Endodermal cell (in vitro differentiated cells): ENCODE measurements at regions not wholly inside any gene's neighbourhood (a gene's known extent, or its start where the extent isn't known, plus 50 kb on each side); places are given as distances from the start of the nearest gene placed in this dataset.

Experiments used
- DNase-seq: peaks from one replicate; pipeline ENCODE4 v3.0.0-alpha.2; 2017
- H3K27ac ChIP-seq: 2 replicates; pipeline ENCODE4 v1.5.1; 2013; ENCODE audit warnings: mild to moderate bottlenecking, low read depth, low read length, moderate library complexity
- H3K27me3 ChIP-seq: 2 replicates; pipeline ENCODE4 v1.6.1; 2013; ENCODE audit warnings: mild to moderate bottlenecking, low read length, moderate library complexity; ENCODE audit not compliant: insufficient read depth, control insufficient read depth, poor library complexity, severe bottlenecking
- H3K36me3 ChIP-seq: 2 replicates; pipeline ENCODE4 v1.7.0; 2013; ENCODE audit warnings: mild to moderate bottlenecking, low read length, moderate library complexity; ENCODE audit not compliant: control insufficient read depth, insufficient read depth
- H3K4me1 ChIP-seq: one replicate; pipeline ENCODE4 v1.7.0; 2013; ENCODE audit warnings: low read length; ENCODE audit not compliant: control insufficient read depth, insufficient read depth
- H3K4me3 ChIP-seq: 2 replicates; pipeline ENCODE4 v1.5.1; 2013; ENCODE audit warnings: mild to moderate bottlenecking, low read length, moderate library complexity
- H3K9ac ChIP-seq: 2 replicates; pipeline ENCODE4 v1.6.1; 2013; ENCODE audit warnings: mild to moderate bottlenecking, low read length, moderate library complexity; ENCODE audit not compliant: poor library complexity, severe bottlenecking; ENCODE audit errors: extremely low read depth
- H3K9me3 ChIP-seq: 2 replicates; pipeline ENCODE4 v1.6.1; 2013; ENCODE audit warnings: mild to moderate bottlenecking, low read length, moderate library complexity; ENCODE audit not compliant: control insufficient read depth
- H3K27ac Mint-ChIP-seq: 2 replicates; pipeline ENCODE4 v1.8.0; 2020; ENCODE audit warnings: mixed read lengths
- H3K27me3 Mint-ChIP-seq: 2 replicates; pipeline ENCODE4 v1.8.0; 2021; ENCODE audit warnings: mild to moderate bottlenecking, mixed read lengths; ENCODE audit not compliant: insufficient read depth
- H3K36me3 Mint-ChIP-seq: 2 replicates; pipeline ENCODE4 v1.8.0; 2020; ENCODE audit warnings: low read depth, mixed read lengths
- H3K4me1 Mint-ChIP-seq: 2 replicates; pipeline ENCODE4 v1.8.0; 2020; ENCODE audit warnings: mixed read lengths
- H3K4me3 Mint-ChIP-seq: 2 replicates; pipeline ENCODE4 v1.8.0; 2020; ENCODE audit warnings: mild to moderate bottlenecking, moderate library complexity, mixed read lengths
- H3K9me3 Mint-ChIP-seq: 2 replicates; pipeline ENCODE4 v1.8.0; 2020; ENCODE audit warnings: mild to moderate bottlenecking, mixed read lengths
- CTCF ChIP-seq: fragments of 200-600 bp; sonication (generic); conservative IDR thresholded peaks from 2 replicates; pipeline ENCODE4 v1.5.0; 2021; ENCODE audit warnings: antibody characterized with exemption, mild to moderate bottlenecking
- WGBS, 2 experiments: methylation state at CpG; one replicate each; pipeline versions ENCODE4 v1.1.5 to v1.1.7; 2013; ENCODE audit warnings: missing lambda C conversion rate in 2 of 2, mixed read lengths in 1 of 2; ENCODE audit not compliant: insufficient coverage in 1 of 2, insufficient read length in 1 of 2; 5-methylcytosine and 5-hydroxymethylcytosine counted together

- peak; percentile 71 for TF ChIP-seq CTCF
- peaks cover 8% of the 10 kb centered on the region for H3K27me3 ChIP-seq
- H3K36me3 ChIP-seq, result no peaks in the 10 kb centered on the region
- H3K27me3 Mint-ChIP-seq, result peaks cover 24% of the 10 kb centered on the region
- peaks cover 11% of the 10 kb centered on the region for H3K4me1 Mint-ChIP-seq
- peaks cover 10% of the 10 kb centered on the region for H3K4me1 ChIP-seq
- H3K9me3 ChIP-seq, result no peaks in the 10 kb centered on the region
- H3K27ac ChIP-seq, result no peak overlapping the region
- H3K27ac Mint-ChIP-seq, result no peak overlapping the region
- H3K4me3 Mint-ChIP-seq, result no peak overlapping the region
- DNase-seq, result peak; percentile 76
- no peak overlapping the region for H3K9ac ChIP-seq
- H3K4me3 ChIP-seq, result no peak overlapping the region
- H3K36me3 Mint-ChIP-seq, result no peaks in the 10 kb centered on the region
- H3K9me3 Mint-ChIP-seq, result no peaks in the 10 kb centered on the region
Observed at GRCh38 chr16:82368041-82368440, 198.0 kb upstream of the MPHOSPH6 start.

GRCh38 chr16:82366462-82366861 is 196.4 kb upstream of the MPHOSPH6 start:
- no peak for DNase-seq
- peaks cover 25% of the 10 kb centered on the region for H3K27me3 Mint-ChIP-seq
- Histone ChIP-seq H3K27me3 (peaks cover 8% of the 10 kb centered on the region), H3K9ac (no peak overlapping the region), H3K4me3 (no peak overlapping the region), H3K27ac (no peak overlapping the region), H3K36me3 (no peaks in the 10 kb centered on the region), H3K9me3 (no peaks in the 10 kb centered on the region), H3K4me1 (peaks cover 10% of the 10 kb centered on the region)
- H3K9me3 Mint-ChIP-seq, result no peaks in the 10 kb centered on the region
- no peak overlapping the region for H3K27ac Mint-ChIP-seq
- no peaks in the 10 kb centered on the region for H3K36me3 Mint-ChIP-seq
- no peak for TF ChIP-seq CTCF
- no peak overlapping the region for H3K4me3 Mint-ChIP-seq
- WGBS, 2 experiments, result 96 to 100% methylated on average over 2 of the region's 2 CpGs
- H3K4me1 Mint-ChIP-seq, result peaks cover 16% of the 10 kb centered on the region

- H3K4me3 Mint-ChIP-seq, result no peak overlapping the region
- Histone ChIP-seq H3K36me3 (no peaks in the 10 kb centered on the region), H3K27me3 (peaks cover 8% of the 10 kb centered on the region), H3K27ac (no peak overlapping the region), H3K9ac (no peak overlapping the region), H3K4me3 (no peak overlapping the region), H3K4me1 (peaks cover 10% of the 10 kb centered on the region), H3K9me3 (no peaks in the 10 kb centered on the region)
- no peak for TF ChIP-seq CTCF
- no peak overlapping the region for H3K27ac Mint-ChIP-seq
- no peaks in the 10 kb centered on the region for H3K36me3 Mint-ChIP-seq
- no peak for DNase-seq
- 83 to 100% methylated on average over 1 to 2 of the region's 2 CpGs for WGBS, 2 experiments
- H3K9me3 Mint-ChIP-seq, result no peaks in the 10 kb centered on the region
- peaks cover 20% of the 10 kb centered on the region for H3K27me3 Mint-ChIP-seq
- peaks cover 23% of the 10 kb centered on the region for H3K4me1 Mint-ChIP-seq
Observed at GRCh38 chr16:82364690-82365089, 194.7 kb upstream of the MPHOSPH6 start.
